Calu3 (cell line): ENCODE measurements at regions not wholly inside any gene's neighbourhood (a gene's known extent, or its start where the extent isn't known, plus 50 kb on each side); places are given as distances from the start of the nearest gene placed in this dataset.

Experiments
- BruUV-seq: library from RNA; stranded (reverse); fragments of 400-500 nt; replicated peaks from 2 replicates; lab custom pipeline; 2021; lab: Mats Ljungman, UMichigan
- CTCF ChIA-PET: fragments of 300-600 bp; sonication (Branson Sonifier 250); formaldehyde crosslinking; loops from one replicate; lab custom pipeline; 2022; ENCODE audit warnings: antibody characterized with exemption; lab: Charles Lee
- DNase-seq: peaks from one replicate; pipeline ENCODE4 v3.0.0; 2022
- H3K27ac Mint-ChIP-seq: one replicate; pipeline ENCODE4 v1.8.0; 2022; ENCODE audit warnings: mixed read lengths; ENCODE audit not compliant: unreplicated experiment
- H3K27me3 Mint-ChIP-seq: one replicate; pipeline ENCODE4 v1.8.0; 2022; ENCODE audit warnings: mixed read lengths; ENCODE audit not compliant: unreplicated experiment
- H3K36me3 Mint-ChIP-seq: one replicate; pipeline ENCODE4 v1.8.0; 2022; ENCODE audit warnings: mild to moderate bottlenecking, moderate library complexity, mixed read lengths; ENCODE audit not compliant: insufficient read depth, unreplicated experiment
- H3K4me1 Mint-ChIP-seq: one replicate; pipeline ENCODE4 v1.8.0; 2022; ENCODE audit warnings: mild to moderate bottlenecking, low read depth, mixed read lengths; ENCODE audit not compliant: unreplicated experiment
- H3K4me3 Mint-ChIP-seq: one replicate; pipeline ENCODE4 v1.8.0; 2022; ENCODE audit warnings: mild to moderate bottlenecking, low read depth, moderate library complexity, mixed read lengths; ENCODE audit not compliant: unreplicated experiment
- H3K9me3 Mint-ChIP-seq: one replicate; pipeline ENCODE4 v1.8.0; 2022; ENCODE audit warnings: low read depth, mixed read lengths; ENCODE audit not compliant: unreplicated experiment
- CTCF ChIP-seq: fragments of 200-600 bp; IDR thresholded peaks from one replicate; pipeline ENCODE4 v1.8.0; 2022; ENCODE audit warnings: antibody characterized with exemption; ENCODE audit not compliant: unreplicated experiment
- intact Hi-C: fragments of 100-400 bp; cut with micrococcal nuclease; formaldehyde crosslinking; loops from one replicate; pipeline ENCODE4 v1.10.0; 2022; ENCODE audit not compliant: unreplicated experiment

GRCh38 chr3:130596484-130596883 lies 79.5 kb downstream of the COL6A6 start:
- Mint-ChIP-seq H3K9me3 (no peaks in the 10 kb centered on the region), H3K4me1 (no peaks in the 10 kb centered on the region), H3K36me3 (no peaks in the 10 kb centered on the region), H3K4me3 (no peak overlapping the region), H3K27me3 (peaks cover 77% of the 10 kb centered on the region), H3K27ac (no peak overlapping the region)
- CTCF ChIA-PET: no interaction called here
- no peak for DNase-seq
- BruUV-seq: no TSS peak
- intact Hi-C loops: no loop called here
- TF ChIP-seq CTCF: no peak

DNA sequence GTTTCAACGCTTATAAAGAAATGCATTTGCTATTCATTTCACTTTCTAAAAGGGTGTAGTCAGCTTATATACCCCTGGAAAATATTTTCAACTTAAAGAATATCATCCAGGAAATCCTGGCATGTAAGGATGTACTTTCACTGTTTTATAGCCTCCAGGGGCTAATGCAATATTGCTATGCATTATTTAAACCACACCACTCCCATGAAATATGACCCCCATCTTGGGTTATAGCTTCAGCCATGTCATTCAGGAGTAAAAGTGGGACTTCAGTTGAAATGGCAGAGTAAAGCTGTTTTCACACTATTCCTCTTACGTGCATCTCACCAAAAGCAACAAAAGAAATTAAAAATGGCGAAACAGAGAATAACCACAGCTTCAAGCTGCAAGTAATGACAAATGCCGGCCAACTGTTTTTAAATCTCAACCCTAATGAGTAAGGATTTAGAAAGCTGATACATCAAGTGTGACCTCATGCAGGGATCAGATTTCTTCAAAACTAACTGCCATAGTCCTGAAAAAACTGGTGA lies 84.5 kb downstream of the COL6A6 start:
- H3K36me3 Mint-ChIP-seq: no peaks in the 10 kb centered on the region
- TF ChIP-seq CTCF: no peak
- no peak for DNase-seq
- intact Hi-C loops: no loop called here
- no peak overlapping the region for H3K4me3 Mint-ChIP-seq
- CTCF ChIA-PET: no interaction called here
- H3K27me3 Mint-ChIP-seq: peaks cover 61% of the 10 kb centered on the region
- no peaks in the 10 kb centered on the region for H3K4me1 Mint-ChIP-seq
- H3K27ac Mint-ChIP-seq: no peak overlapping the region
- no peaks in the 10 kb centered on the region for H3K9me3 Mint-ChIP-seq
- no TSS peak for BruUV-seq

- no TSS peak for BruUV-seq
- no peaks in the 10 kb centered on the region for H3K4me1 Mint-ChIP-seq
- no peak overlapping the region for H3K27ac Mint-ChIP-seq
- no peak overlapping the region for H3K4me3 Mint-ChIP-seq
- CTCF ChIA-PET: no interaction called here
- H3K9me3 Mint-ChIP-seq: no peaks in the 10 kb centered on the region
- DNase-seq: no peak
- H3K27me3 Mint-ChIP-seq: peaks cover 32% of the 10 kb centered on the region
- no peaks in the 10 kb centered on the region for H3K36me3 Mint-ChIP-seq
- TF ChIP-seq CTCF: no peak
- intact Hi-C loops: no loop called here
Observed at GRCh38 chr3:130604806-130605205, 87.8 kb downstream of the COL6A6 start.

- Mint-ChIP-seq H3K9me3 (no peaks in the 10 kb centered on the region), H3K27ac (no peak overlapping the region), H3K4me3 (no peak overlapping the region), H3K36me3 (no peaks in the 10 kb centered on the region), H3K27me3 (peaks cover 39% of the 10 kb centered on the region), H3K4me1 (no peaks in the 10 kb centered on the region)
- TF ChIP-seq CTCF: no peak
- CTCF ChIA-PET: no interaction called here
- no peak for DNase-seq
- intact Hi-C loops: no loop called here
- BruUV-seq: no TSS peak
Observed at GRCh38 chr3:130606336-130606735, 89.4 kb downstream of the COL6A6 start.
